NT2/D1 (cell line): ENCODE measurements at regions not wholly inside any gene's neighbourhood (a gene's known extent, or its start where the extent isn't known, plus 50 kb on each side); places are given as distances from the start of the nearest gene placed in this dataset.
"Not testable (repeated sequence)": the region's sequence is repeated elsewhere in the genome, so short reads cannot be mapped to it uniquely, and the experiment has no call there.

Source experiments
- DNase-seq: peaks from one replicate; pipeline ENCODE4 v3.0.0-alpha.2; 2011; ENCODE audit warnings: low read depth, low spot score
- H3K27me3 ChIP-seq: 2 replicates; pipeline ENCODE4 v1.6.0; 2011; ENCODE audit warnings: mild to moderate bottlenecking; ENCODE audit not compliant: insufficient read length, insufficient read depth
- H3K36me3 ChIP-seq: 2 replicates; pipeline ENCODE4 v1.6.1; 2011; ENCODE audit warnings: mild to moderate bottlenecking, low read length, mixed read lengths; ENCODE audit not compliant: insufficient read depth, insufficient read length
- H3K4me1 ChIP-seq: 2 replicates; pipeline ENCODE4 v1.5.1; 2011; ENCODE audit not compliant: insufficient read depth, insufficient read length
- H3K4me3 ChIP-seq: 2 replicates; pipeline ENCODE4 v1.5.1; 2011; ENCODE audit warnings: low read depth; ENCODE audit not compliant: insufficient read length
- H3K9ac ChIP-seq: 2 replicates; pipeline ENCODE4 v1.6.0; 2011; ENCODE audit warnings: low read depth; ENCODE audit not compliant: insufficient read length
- H3K9me3 ChIP-seq: 2 replicates; pipeline ENCODE4 v1.5.1; 2011; ENCODE audit warnings: mild to moderate bottlenecking, low read length; ENCODE audit not compliant: insufficient read depth
- SUZ12 ChIP-seq: IDR thresholded peaks from 2 replicates; pipeline ENCODE4 v1.6.1; 2011; ENCODE audit not compliant: insufficient read length, insufficient read depth; ENCODE audit errors: extremely low read depth
- YY1 ChIP-seq: IDR thresholded peaks from 2 replicates; pipeline ENCODE4 v1.6.1; 2011; ENCODE audit not compliant: insufficient read length, insufficient read depth
- ZNF274 ChIP-seq: IDR thresholded peaks from 2 replicates; pipeline ENCODE4 v1.6.1; 2011; ENCODE audit warnings: mild to moderate bottlenecking, low read depth, low read length

DNA sequence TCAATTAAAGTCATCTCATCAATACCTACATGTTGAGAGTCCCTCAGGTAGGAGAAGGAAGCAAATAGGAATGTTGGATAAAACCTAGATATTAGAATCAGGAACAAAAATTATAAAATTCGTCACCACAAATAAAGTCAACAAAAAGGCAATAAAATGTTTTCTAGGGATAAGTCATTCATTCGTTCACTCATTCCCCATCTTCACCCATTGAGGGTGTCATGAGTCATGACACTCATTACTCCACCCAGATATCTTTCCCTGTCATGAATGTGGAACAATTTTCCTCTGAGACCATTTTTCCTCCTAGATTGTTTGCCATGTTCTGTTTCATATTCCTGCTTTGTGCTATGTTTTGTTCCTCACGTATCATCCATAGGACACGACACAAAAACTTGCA is 50.9 kb upstream of the OLIG3 start:
- Histone ChIP-seq H3K27me3 (no peaks in the 10 kb centered on the region), H3K9ac (no peak overlapping the region), H3K36me3 (no peaks in the 10 kb centered on the region), H3K9me3 (no peaks in the 10 kb centered on the region), H3K4me1 (no peaks in the 10 kb centered on the region), H3K4me3 (no peak overlapping the region)
- no peak for TF ChIP-seq YY1
- TF ChIP-seq SUZ12, result no peak
- TF ChIP-seq ZNF274, result no peak
- no peak for DNase-seq

DNA sequence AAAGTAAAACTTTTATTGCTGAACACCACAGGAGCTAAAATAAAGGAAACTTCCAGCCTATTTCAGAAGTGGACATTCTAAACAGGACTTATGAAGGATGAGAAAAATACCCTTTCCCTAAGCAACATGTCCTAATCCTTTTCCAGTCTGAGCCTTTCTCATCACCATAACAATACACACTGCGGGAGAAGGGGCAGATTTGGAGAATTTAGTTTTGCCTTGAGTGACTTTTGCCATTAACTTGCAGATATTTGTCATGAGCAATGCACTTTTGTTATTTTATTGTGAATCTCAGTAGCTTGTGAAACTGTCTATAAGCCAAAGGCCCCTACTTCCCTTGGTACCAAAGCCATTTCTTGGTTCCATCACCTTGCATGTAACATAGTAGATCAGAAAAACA is 53.0 kb upstream of the OLIG3 start:
- Histone ChIP-seq H3K4me3 (no peak overlapping the region), H3K27me3 (no peaks in the 10 kb centered on the region), H3K36me3 (no peaks in the 10 kb centered on the region), H3K4me1 (no peaks in the 10 kb centered on the region), H3K9me3 (no peaks in the 10 kb centered on the region), H3K9ac (no peak overlapping the region)
- TF ChIP-seq SUZ12, result no peak
- TF ChIP-seq ZNF274, result no peak
- TF ChIP-seq YY1, result no peak
- DNase-seq, result no peak

- H3K36me3 ChIP-seq, result no peaks in the 10 kb centered on the region
- H3K9me3 ChIP-seq, result no peaks in the 10 kb centered on the region
- no peak overlapping the region for H3K4me3 ChIP-seq
- no peaks in the 10 kb centered on the region for H3K27me3 ChIP-seq
- no peak for TF ChIP-seq SUZ12
- TF ChIP-seq ZNF274, result no peak
- no peak for TF ChIP-seq YY1
- no peaks in the 10 kb centered on the region for H3K4me1 ChIP-seq
- no peak overlapping the region for H3K9ac ChIP-seq
- no peak for DNase-seq
Measured at GRCh38 chr6:137547601-137548000, 53.4 kb upstream of the OLIG3 start.

- H3K9me3 ChIP-seq, result no peaks in the 10 kb centered on the region
- H3K4me3 ChIP-seq, result no peak overlapping the region
- no peak for TF ChIP-seq YY1
- no peak for TF ChIP-seq ZNF274
- TF ChIP-seq SUZ12, result no peak
- DNase-seq, result no peak
- H3K36me3 ChIP-seq, result no peaks in the 10 kb centered on the region
- no peak overlapping the region for H3K9ac ChIP-seq
- no peaks in the 10 kb centered on the region for H3K4me1 ChIP-seq
- H3K27me3 ChIP-seq, result no peaks in the 10 kb centered on the region
Measured at GRCh38 chr6:137549106-137549505, 54.9 kb upstream of the OLIG3 start.

- H3K4me1 ChIP-seq, result no peaks in the 10 kb centered on the region
- TF ChIP-seq SUZ12 (no peak), YY1 (no peak), ZNF274 (no peak)
Measured at GRCh38 chr6:137550535-137550934, 56.3 kb upstream of the OLIG3 start.

DNA sequence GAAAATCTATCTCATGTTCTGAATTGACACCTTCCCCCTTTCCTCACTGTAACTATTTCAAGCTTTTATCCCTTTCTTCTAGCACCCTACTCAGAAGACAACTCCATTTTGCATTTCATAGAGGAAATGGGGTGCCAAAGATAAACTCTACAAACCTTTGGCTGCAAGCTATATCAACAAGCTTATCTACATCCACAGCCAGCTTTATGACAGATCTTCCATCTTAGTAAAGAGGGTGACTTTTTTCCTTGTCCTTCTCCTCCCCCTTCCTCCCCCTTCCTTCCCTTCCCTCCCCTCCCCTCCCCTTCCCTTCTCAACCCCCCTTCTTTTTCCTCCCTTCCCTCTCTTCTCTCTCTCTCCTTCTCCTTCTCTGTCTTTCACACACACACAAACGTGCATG is 58.0 kb upstream of the OLIG3 start:
- no peaks in the 10 kb centered on the region for H3K36me3 ChIP-seq
- TF ChIP-seq YY1 (no peak), SUZ12 (no peak), ZNF274 (no peak)
- H3K9me3 ChIP-seq, result no peaks in the 10 kb centered on the region
- H3K4me3 ChIP-seq, result no peak overlapping the region
- H3K9ac ChIP-seq, result no peak overlapping the region
- H3K27me3 ChIP-seq, result no peaks in the 10 kb centered on the region
- no peak for DNase-seq
- no peaks in the 10 kb centered on the region for H3K4me1 ChIP-seq

More at GRCh38 chr6:137550535-137550934, 56.3 kb upstream of the OLIG3 start:
- Histone ChIP-seq H3K9me3 (no peaks in the 10 kb centered on the region), H3K4me3 (no peak overlapping the region), H3K9ac (no peak overlapping the region), H3K27me3 (no peaks in the 10 kb centered on the region), H3K36me3 (no peaks in the 10 kb centered on the region)
- no peak for DNase-seq

GRCh38 chr6:137552809-137553208 is 58.6 kb upstream of the OLIG3 start:
- Histone ChIP-seq H3K4me3 (no peak overlapping the region), H3K4me1 (no peaks in the 10 kb centered on the region), H3K27me3 (no peaks in the 10 kb centered on the region), H3K36me3 (no peaks in the 10 kb centered on the region), H3K9me3 (no peaks in the 10 kb centered on the region), H3K9ac (no peak overlapping the region)
- TF ChIP-seq ZNF274 (no peak), SUZ12 (no peak), YY1 (no peak)
- DNase-seq, result no peak

GRCh38 chr6:137559521-137560183 is 65.5 kb upstream of the OLIG3 start:
- not testable (repeated sequence) for H3K4me3 ChIP-seq, H3K9me3 ChIP-seq, H3K27me3 ChIP-seq, H3K4me1 ChIP-seq, H3K36me3 ChIP-seq, DNase-seq, H3K9ac ChIP-seq
